ENCODE measurements at regions not wholly inside any gene's neighbourhood (a gene's known extent, or its start where the extent isn't known, plus 50 kb on each side); places are given as distances from the start of the nearest gene placed in this dataset.
"Not testable (repeated sequence)": the region's sequence is repeated elsewhere in the genome, so short reads cannot be mapped to it uniquely, and the experiment has no call there.

- DNase-seq (ENCODE audit: low spot score), result not testable (repeated sequence)
Observed at GRCh38 chr1:121051161-121051790, 132.9 kb downstream of the FAM72B start.

- DNase-seq (ENCODE audit: low spot score), result not testable (repeated sequence)
Observed at GRCh38 chr1:121052081-121052660, 132.0 kb downstream of the FAM72B start.

- DNase-seq (ENCODE audit: low spot score), result not testable (repeated sequence)
Observed at GRCh38 chr1:121054928-121055327, 129.2 kb downstream of the FAM72B start.

- not testable (repeated sequence) for DNase-seq (ENCODE audit: low spot score)
Observed at GRCh38 chr1:121066925-121067324, 117.2 kb downstream of the FAM72B start.

GRCh38 chr1:121068738-121069499, 115.2 kb downstream of the FAM72B start:
- DNase-seq (ENCODE audit: low spot score), result not testable (repeated sequence)

- not testable (repeated sequence) for DNase-seq (ENCODE audit: low spot score)
Observed at GRCh38 chr1:121073852-121074251, 110.3 kb downstream of the FAM72B start.

GRCh38 chr1:121075254-121075805, 108.8 kb downstream of the FAM72B start:
- DNase-seq (ENCODE audit: low spot score), result not testable (repeated sequence)

- not testable (repeated sequence) for DNase-seq (ENCODE audit: low spot score)
Observed at GRCh38 chr1:121076674-121077073, 107.5 kb downstream of the FAM72B start.

- DNase-seq (ENCODE audit: low spot score), result not testable (repeated sequence)
Observed at GRCh38 chr1:121079655-121080054, 104.5 kb downstream of the FAM72B start.

- DNase-seq (ENCODE audit: low spot score), result not testable (repeated sequence)
Observed at GRCh38 chr1:121080197-121080903, 103.8 kb downstream of the FAM72B start.

- not testable (repeated sequence) for DNase-seq (ENCODE audit: low spot score)
Observed at GRCh38 chr1:121080904-121081264, 103.3 kb downstream of the FAM72B start.

- not testable (repeated sequence) for DNase-seq (ENCODE audit: low spot score)
Observed at GRCh38 chr1:121081625-121082199, 102.4 kb downstream of the FAM72B start.

- DNase-seq (ENCODE audit: low spot score), result not testable (repeated sequence)
Observed at GRCh38 chr1:121082995-121083394, 101.1 kb downstream of the FAM72B start.

- not testable (repeated sequence) for DNase-seq (ENCODE audit: low spot score)
Observed at GRCh38 chr1:121086249-121086648, 97.9 kb downstream of the FAM72B start.

- not testable (repeated sequence) for DNase-seq (ENCODE audit: low spot score)
Observed at GRCh38 chr1:121087221-121087620, 96.9 kb downstream of the FAM72B start.

GRCh38 chr1:121088568-121088967, 95.6 kb downstream of the FAM72B start:
- not testable (repeated sequence) for DNase-seq (ENCODE audit: low spot score)

GRCh38 chr1:121092329-121092968, 91.7 kb downstream of the FAM72B start:
- peak; percentile 29 for DNase-seq (ENCODE audit: low spot score)

GRCh38 chr1:121095014-121095413, 89.1 kb downstream of the FAM72B start:
- DNase-seq (ENCODE audit: low spot score), result not testable (repeated sequence)

- DNase-seq (ENCODE audit: low spot score), result peak; percentile 49
Observed at GRCh38 chr1:121097127-121097866, 86.8 kb downstream of the FAM72B start.

GRCh38 chr1:121097867-121098215, 86.3 kb downstream of the FAM72B start:
- not testable (repeated sequence) for DNase-seq (ENCODE audit: low spot score)

All from globus pallidus (tissue), 1 donor.